HEK293 (cell line): ENCODE measurements at regions not wholly inside any gene's neighbourhood (a gene's known extent, or its start where the extent isn't known, plus 50 kb on each side); places are given as distances from the start of the nearest gene placed in this dataset.

Source experiments
- ATF2 ChIP-seq: fragments of 450-650 bp; formaldehyde crosslinking; IDR thresholded peaks from 2 replicates; pipeline ENCODE4 v1.5.1; 2016; ENCODE audit warnings: missing biosample characterization, missing genetic modification characterization, low read depth
- GLI4 ChIP-seq: fragments of 450-650 bp; formaldehyde crosslinking; IDR thresholded peaks from 2 replicates; pipeline ENCODE4 v1.5.1; 2016; ENCODE audit warnings: missing biosample characterization, missing genetic modification characterization
- INSM2 ChIP-seq: fragments of 450-650 bp; formaldehyde crosslinking; IDR thresholded peaks from 2 replicates; pipeline ENCODE4 v1.5.1; 2016; ENCODE audit warnings: missing biosample characterization, missing genetic modification characterization
- KLF9 ChIP-seq: fragments of 450-650 bp; formaldehyde crosslinking; IDR thresholded peaks from 2 replicates; pipeline ENCODE4 v1.5.1; 2016; ENCODE audit warnings: missing biosample characterization, missing genetic modification characterization, low read depth
- MYNN ChIP-seq: fragments of 450-650 bp; formaldehyde crosslinking; IDR thresholded peaks from 2 replicates; pipeline ENCODE4 v1.5.1; 2016; ENCODE audit warnings: missing biosample characterization, missing genetic modification characterization, borderline replicate concordance
- MZF1 ChIP-seq: fragments of 450-650 bp; formaldehyde crosslinking; IDR thresholded peaks from 2 replicates; pipeline ENCODE4 v1.5.1; 2017; ENCODE audit warnings: missing biosample characterization, missing genetic modification characterization, borderline replicate concordance
- SCRT1 ChIP-seq: fragments of 450-650 bp; formaldehyde crosslinking; IDR thresholded peaks from 2 replicates; pipeline ENCODE4 v1.5.1; 2016; ENCODE audit warnings: missing biosample characterization, missing genetic modification characterization, borderline replicate concordance
- SCRT2 ChIP-seq: fragments of 450-650 bp; formaldehyde crosslinking; IDR thresholded peaks from 2 replicates; pipeline ENCODE4 v1.5.1; 2016; ENCODE audit warnings: missing biosample characterization, missing genetic modification characterization
- TCF7L2 ChIP-seq: IDR thresholded peaks from 2 replicates; pipeline ENCODE4 v1.6.1; 2011; ENCODE audit warnings: low read depth, mild to moderate bottlenecking, inconsistent platforms, low read length, moderate library complexity, borderline replicate concordance
- TRIM28 ChIP-seq: IDR thresholded peaks from 2 replicates; pipeline ENCODE4 v1.6.1; 2011; ENCODE audit warnings: low read length, control low read depth, borderline replicate concordance
- WT1 ChIP-seq: fragments of 450-650 bp; formaldehyde crosslinking; IDR thresholded peaks from 2 replicates; pipeline ENCODE4 v1.5.1; 2016; ENCODE audit warnings: missing biosample characterization, missing genetic modification characterization
- ZBTB20 ChIP-seq: fragments of 450-650 bp; formaldehyde crosslinking; IDR thresholded peaks from 2 replicates; pipeline ENCODE4 v1.5.1; 2016; ENCODE audit warnings: missing biosample characterization, missing genetic modification characterization
- ZNF138 ChIP-seq: fragments of 450-650 bp; formaldehyde crosslinking; IDR thresholded peaks from 2 replicates; pipeline ENCODE4 v1.5.1; 2016; ENCODE audit warnings: missing biosample characterization, missing genetic modification characterization, borderline replicate concordance
- ZNF175 ChIP-seq: fragments of 450-650 bp; formaldehyde crosslinking; IDR thresholded peaks from 2 replicates; pipeline ENCODE4 v1.5.1; 2016; ENCODE audit warnings: missing biosample characterization, missing genetic modification characterization
- ZNF202 ChIP-seq: fragments of 450-650 bp; formaldehyde crosslinking; IDR thresholded peaks from 2 replicates; pipeline ENCODE4 v1.5.1; 2016; ENCODE audit warnings: missing biosample characterization, missing genetic modification characterization, borderline replicate concordance
- ZNF214 ChIP-seq: fragments of 450-650 bp; formaldehyde crosslinking; IDR thresholded peaks from 2 replicates; pipeline ENCODE4 v1.5.1; 2017; ENCODE audit warnings: missing biosample characterization, mild to moderate bottlenecking, missing genetic modification characterization, borderline replicate concordance
- ZNF292 ChIP-seq: fragments of 450-650 bp; formaldehyde crosslinking; IDR thresholded peaks from 2 replicates; pipeline ENCODE4 v1.5.1; 2016; ENCODE audit warnings: low read depth, missing biosample characterization, missing genetic modification characterization, borderline replicate concordance
- ZNF335 ChIP-seq: fragments of 450-650 bp; formaldehyde crosslinking; conservative IDR thresholded peaks from 2 replicates; pipeline ENCODE4 v1.5.1; 2016; ENCODE audit warnings: missing biosample characterization, missing genetic modification characterization
- ZNF549 ChIP-seq: fragments of 450-650 bp; IDR thresholded peaks from 2 replicates; pipeline ENCODE4 v1.5.1; 2018; ENCODE audit warnings: missing biosample characterization, missing genetic modification characterization, mild to moderate bottlenecking, inconsistent platforms, moderate library complexity
- TF ChIP-seq, protein P1 (sequence below): fragments of 450-650 bp; formaldehyde crosslinking; conservative IDR thresholded peaks from 2 replicates; pipeline ENCODE4 v1.5.1; 2016; ENCODE audit warnings: low read depth, missing biosample characterization, missing genetic modification characterization
- TF ChIP-seq, protein P2 (sequence below): fragments of 450-650 bp; formaldehyde crosslinking; IDR thresholded peaks from 2 replicates; pipeline ENCODE4 v1.5.1; 2017; ENCODE audit warnings: missing biosample characterization, missing genetic modification characterization
- TF ChIP-seq, protein P3 (sequence below): fragments of 450-650 bp; formaldehyde crosslinking; IDR thresholded peaks from 2 replicates; pipeline ENCODE4 v1.5.1; 2016; ENCODE audit warnings: missing biosample characterization, missing genetic modification characterization
- TF ChIP-seq, protein P4 (sequence below): fragments of 450-650 bp; formaldehyde crosslinking; IDR thresholded peaks from 2 replicates; pipeline ENCODE4 v1.5.1; 2016; ENCODE audit warnings: missing biosample characterization, missing genetic modification characterization

GRCh38 chr18:21949326-21950015 lies 208.9 kb downstream of the MIB1 start (continued):
- TF ChIP-seq, protein P1, sequence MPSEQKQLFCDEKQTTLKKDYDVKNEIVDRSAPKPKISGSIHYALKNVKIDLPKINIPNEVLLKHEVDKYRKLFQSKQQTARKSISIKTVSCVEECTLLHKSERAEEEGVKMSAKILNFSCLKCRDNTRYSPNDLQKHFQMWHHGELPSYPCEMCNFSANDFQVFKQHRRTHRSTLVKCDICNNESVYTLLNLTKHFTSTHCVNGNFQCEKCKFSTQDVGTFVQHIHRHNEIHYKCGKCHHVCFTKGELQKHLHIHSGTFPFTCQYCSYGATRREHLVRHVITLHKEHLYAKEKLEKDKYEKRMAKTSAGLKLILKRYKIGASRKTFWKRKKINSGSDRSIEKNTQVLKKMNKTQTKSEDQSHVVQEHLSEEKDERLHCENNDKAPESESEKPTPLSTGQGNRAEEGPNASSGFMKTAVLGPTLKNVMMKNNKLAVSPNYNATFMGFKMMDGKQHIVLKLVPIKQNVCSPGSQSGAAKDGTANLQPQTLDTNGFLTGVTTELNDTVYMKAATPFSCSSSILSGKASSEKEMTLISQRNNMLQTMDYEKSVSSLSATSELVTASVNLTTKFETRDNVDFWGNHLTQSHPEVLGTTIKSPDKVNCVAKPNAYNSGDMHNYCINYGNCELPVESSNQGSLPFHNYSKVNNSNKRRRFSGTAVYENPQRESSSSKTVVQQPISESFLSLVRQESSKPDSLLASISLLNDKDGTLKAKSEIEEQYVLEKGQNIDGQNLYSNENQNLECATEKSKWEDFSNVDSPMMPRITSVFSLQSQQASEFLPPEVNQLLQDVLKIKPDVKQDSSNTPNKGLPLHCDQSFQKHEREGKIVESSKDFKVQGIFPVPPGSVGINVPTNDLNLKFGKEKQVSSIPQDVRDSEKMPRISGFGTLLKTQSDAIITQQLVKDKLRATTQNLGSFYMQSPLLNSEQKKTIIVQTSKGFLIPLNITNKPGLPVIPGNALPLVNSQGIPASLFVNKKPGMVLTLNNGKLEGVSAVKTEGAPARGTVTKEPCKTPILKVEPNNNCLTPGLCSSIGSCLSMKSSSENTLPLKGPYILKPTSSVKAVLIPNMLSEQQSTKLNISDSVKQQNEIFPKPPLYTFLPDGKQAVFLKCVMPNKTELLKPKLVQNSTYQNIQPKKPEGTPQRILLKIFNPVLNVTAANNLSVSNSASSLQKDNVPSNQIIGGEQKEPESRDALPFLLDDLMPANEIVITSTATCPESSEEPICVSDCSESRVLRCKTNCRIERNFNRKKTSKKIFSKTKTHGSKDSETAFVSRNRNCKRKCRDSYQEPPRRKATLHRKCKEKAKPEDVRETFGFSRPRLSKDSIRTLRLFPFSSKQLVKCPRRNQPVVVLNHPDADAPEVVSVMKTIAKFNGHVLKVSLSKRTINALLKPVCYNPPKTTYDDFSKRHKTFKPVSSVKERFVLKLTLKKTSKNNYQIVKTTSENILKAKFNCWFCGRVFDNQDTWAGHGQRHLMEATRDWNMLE (tag by site-specific recombination), result no peak
- TF ChIP-seq ZNF175 (no peak), ZBTB20 (tag by site-specific recombination) (no peak), MZF1 (tag by site-specific recombination) (no peak), ZNF202 (tag by site-specific recombination) (no peak), TCF7L2 (no peak), ZNF549 (tag by site-specific recombination) (no peak), MYNN (tag by site-specific recombination) (no peak), ZNF214 (tag by site-specific recombination) (no peak), SCRT1 (tag by site-specific recombination) (no peak), GLI4 (no peak), SCRT2 (tag by site-specific recombination) (no peak), ZNF292 (tag by site-specific recombination) (no peak), TRIM28 (peak; percentile 47; the same call in 1 of the 2 replicates), ZNF138 (tag by site-specific recombination) (no peak), ATF2 (tag by site-specific recombination) (no peak; the same call in 1 of the 2 replicates), KLF9 (tag by site-specific recombination) (no peak), ZNF335 (no peak), WT1 (no peak), INSM2 (tag by site-specific recombination) (no peak)
- TF ChIP-seq, protein P2, sequence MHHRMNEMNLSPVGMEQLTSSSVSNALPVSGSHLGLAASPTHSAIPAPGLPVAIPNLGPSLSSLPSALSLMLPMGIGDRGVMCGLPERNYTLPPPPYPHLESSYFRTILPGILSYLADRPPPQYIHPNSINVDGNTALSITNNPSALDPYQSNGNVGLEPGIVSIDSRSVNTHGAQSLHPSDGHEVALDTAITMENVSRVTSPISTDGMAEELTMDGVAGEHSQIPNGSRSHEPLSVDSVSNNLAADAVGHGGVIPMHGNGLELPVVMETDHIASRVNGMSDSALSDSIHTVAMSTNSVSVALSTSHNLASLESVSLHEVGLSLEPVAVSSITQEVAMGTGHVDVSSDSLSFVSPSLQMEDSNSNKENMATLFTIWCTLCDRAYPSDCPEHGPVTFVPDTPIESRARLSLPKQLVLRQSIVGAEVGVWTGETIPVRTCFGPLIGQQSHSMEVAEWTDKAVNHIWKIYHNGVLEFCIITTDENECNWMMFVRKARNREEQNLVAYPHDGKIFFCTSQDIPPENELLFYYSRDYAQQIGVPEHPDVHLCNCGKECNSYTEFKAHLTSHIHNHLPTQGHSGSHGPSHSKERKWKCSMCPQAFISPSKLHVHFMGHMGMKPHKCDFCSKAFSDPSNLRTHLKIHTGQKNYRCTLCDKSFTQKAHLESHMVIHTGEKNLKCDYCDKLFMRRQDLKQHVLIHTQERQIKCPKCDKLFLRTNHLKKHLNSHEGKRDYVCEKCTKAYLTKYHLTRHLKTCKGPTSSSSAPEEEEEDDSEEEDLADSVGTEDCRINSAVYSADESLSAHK (tag by site-specific recombination), result peak; percentile 38; the same call in 1 of the 2 replicates
- TF ChIP-seq, protein P3, sequence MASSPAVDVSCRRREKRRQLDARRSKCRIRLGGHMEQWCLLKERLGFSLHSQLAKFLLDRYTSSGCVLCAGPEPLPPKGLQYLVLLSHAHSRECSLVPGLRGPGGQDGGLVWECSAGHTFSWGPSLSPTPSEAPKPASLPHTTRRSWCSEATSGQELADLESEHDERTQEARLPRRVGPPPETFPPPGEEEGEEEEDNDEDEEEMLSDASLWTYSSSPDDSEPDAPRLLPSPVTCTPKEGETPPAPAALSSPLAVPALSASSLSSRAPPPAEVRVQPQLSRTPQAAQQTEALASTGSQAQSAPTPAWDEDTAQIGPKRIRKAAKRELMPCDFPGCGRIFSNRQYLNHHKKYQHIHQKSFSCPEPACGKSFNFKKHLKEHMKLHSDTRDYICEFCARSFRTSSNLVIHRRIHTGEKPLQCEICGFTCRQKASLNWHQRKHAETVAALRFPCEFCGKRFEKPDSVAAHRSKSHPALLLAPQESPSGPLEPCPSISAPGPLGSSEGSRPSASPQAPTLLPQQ (tag by site-specific recombination), result peak; percentile 100
- TF ChIP-seq, protein P4, sequence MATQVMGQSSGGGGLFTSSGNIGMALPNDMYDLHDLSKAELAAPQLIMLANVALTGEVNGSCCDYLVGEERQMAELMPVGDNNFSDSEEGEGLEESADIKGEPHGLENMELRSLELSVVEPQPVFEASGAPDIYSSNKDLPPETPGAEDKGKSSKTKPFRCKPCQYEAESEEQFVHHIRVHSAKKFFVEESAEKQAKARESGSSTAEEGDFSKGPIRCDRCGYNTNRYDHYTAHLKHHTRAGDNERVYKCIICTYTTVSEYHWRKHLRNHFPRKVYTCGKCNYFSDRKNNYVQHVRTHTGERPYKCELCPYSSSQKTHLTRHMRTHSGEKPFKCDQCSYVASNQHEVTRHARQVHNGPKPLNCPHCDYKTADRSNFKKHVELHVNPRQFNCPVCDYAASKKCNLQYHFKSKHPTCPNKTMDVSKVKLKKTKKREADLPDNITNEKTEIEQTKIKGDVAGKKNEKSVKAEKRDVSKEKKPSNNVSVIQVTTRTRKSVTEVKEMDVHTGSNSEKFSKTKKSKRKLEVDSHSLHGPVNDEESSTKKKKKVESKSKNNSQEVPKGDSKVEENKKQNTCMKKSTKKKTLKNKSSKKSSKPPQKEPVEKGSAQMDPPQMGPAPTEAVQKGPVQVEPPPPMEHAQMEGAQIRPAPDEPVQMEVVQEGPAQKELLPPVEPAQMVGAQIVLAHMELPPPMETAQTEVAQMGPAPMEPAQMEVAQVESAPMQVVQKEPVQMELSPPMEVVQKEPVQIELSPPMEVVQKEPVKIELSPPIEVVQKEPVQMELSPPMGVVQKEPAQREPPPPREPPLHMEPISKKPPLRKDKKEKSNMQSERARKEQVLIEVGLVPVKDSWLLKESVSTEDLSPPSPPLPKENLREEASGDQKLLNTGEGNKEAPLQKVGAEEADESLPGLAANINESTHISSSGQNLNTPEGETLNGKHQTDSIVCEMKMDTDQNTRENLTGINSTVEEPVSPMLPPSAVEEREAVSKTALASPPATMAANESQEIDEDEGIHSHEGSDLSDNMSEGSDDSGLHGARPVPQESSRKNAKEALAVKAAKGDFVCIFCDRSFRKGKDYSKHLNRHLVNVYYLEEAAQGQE (tag by site-specific recombination), result no peak
